ENCODE measurements at regions not wholly inside any gene's neighbourhood (a gene's known extent, or its start where the extent isn't known, plus 50 kb on each side); places are given as distances from the start of the nearest gene placed in this dataset.

GRCh38 chr18:78720456-78721237 lies 259.0 kb upstream of the SALL3 start:
- TF ChIP-seq, protein P1, sequence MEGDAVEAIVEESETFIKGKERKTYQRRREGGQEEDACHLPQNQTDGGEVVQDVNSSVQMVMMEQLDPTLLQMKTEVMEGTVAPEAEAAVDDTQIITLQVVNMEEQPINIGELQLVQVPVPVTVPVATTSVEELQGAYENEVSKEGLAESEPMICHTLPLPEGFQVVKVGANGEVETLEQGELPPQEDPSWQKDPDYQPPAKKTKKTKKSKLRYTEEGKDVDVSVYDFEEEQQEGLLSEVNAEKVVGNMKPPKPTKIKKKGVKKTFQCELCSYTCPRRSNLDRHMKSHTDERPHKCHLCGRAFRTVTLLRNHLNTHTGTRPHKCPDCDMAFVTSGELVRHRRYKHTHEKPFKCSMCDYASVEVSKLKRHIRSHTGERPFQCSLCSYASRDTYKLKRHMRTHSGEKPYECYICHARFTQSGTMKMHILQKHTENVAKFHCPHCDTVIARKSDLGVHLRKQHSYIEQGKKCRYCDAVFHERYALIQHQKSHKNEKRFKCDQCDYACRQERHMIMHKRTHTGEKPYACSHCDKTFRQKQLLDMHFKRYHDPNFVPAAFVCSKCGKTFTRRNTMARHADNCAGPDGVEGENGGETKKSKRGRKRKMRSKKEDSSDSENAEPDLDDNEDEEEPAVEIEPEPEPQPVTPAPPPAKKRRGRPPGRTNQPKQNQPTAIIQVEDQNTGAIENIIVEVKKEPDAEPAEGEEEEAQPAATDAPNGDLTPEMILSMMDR (conservative IDR thresholded peaks at IDR 0.05; ENCODE audit: low read depth, low read length) = no peak
- no peak overlapping the region for H3K4me3 ChIP-seq (ENCODE audit: low read depth, low read length)
- no peak for DNase-seq (ENCODE audit: low read depth)

- TF ChIP-seq, protein P1 (conservative IDR thresholded peaks at IDR 0.05; ENCODE audit: low read depth, low read length) = no peak
- DNase-seq (ENCODE audit: low read depth) = no peak
Measured at GRCh38 chr18:78721238-78721875, 258.3 kb upstream of the SALL3 start.

GRCh38 chr18:78721981-78722380 lies 257.6 kb upstream of the SALL3 start:
- H3K4me3 ChIP-seq (ENCODE audit: low read depth, low read length) = no peak overlapping the region
- no peak for DNase-seq (ENCODE audit: low read depth)
- TF ChIP-seq, protein P1 (conservative IDR thresholded peaks at IDR 0.05; ENCODE audit: low read depth, low read length) = no peak

More at GRCh38 chr18:78721238-78721875, 258.3 kb upstream of the SALL3 start:
- H3K4me3 ChIP-seq (ENCODE audit: low read depth, low read length) = no peak overlapping the region

GRCh38 chr18:78722386-78722785 lies 257.2 kb upstream of the SALL3 start:
- TF ChIP-seq, protein P1 (conservative IDR thresholded peaks at IDR 0.05; ENCODE audit: low read depth, low read length) = no peak
- DNase-seq (ENCODE audit: low read depth) = no peak
- no peak overlapping the region for H3K4me3 ChIP-seq (ENCODE audit: low read depth, low read length)

GRCh38 chr18:78722929-78723710 lies 256.5 kb upstream of the SALL3 start:
- TF ChIP-seq, protein P1 (conservative IDR thresholded peaks at IDR 0.05; ENCODE audit: low read depth, low read length) = no peak
- no peak for DNase-seq (ENCODE audit: low read depth)
- no peak overlapping the region for H3K4me3 ChIP-seq (ENCODE audit: low read depth, low read length)

- no peak overlapping the region for H3K4me3 ChIP-seq (ENCODE audit: low read depth, low read length)
- TF ChIP-seq, protein P1 (conservative IDR thresholded peaks at IDR 0.05; ENCODE audit: low read depth, low read length) = no peak
- DNase-seq (ENCODE audit: low read depth) = no peak
Measured at GRCh38 chr18:78724214-78724914, 255.3 kb upstream of the SALL3 start.
